GM12878 (cell line): ENCODE measurements at regions not wholly inside any gene's neighbourhood (a gene's known extent, or its start where the extent isn't known, plus 50 kb on each side); places are given as distances from the start of the nearest gene placed in this dataset.

ENCODE experiments used
- ATAC-seq: fragments of 200-7000 bp; cut with Tn5 transposase; 3 replicates; pipeline ENCODE4 v1.9.1; 2020; ENCODE audit warnings: mild to moderate bottlenecking, moderate library complexity
- BruUV-seq: library from RNA; stranded (reverse); fragments of 400-500 nt; replicated peaks from 2 replicates; lab custom pipeline; 2021; lab: Mats Ljungman, UMichigan
- CTCF ChIA-PET: fragments of 300-600 bp; sonication (Branson Sonifier 250); formaldehyde crosslinking; extraction: SDS; loops from one replicate; lab custom pipeline; 2021; ENCODE audit warnings: inconsistent platforms; lab: Yijun Ruan, JAX
- POLR2A ChIA-PET: fragments of 350-600 bp; formaldehyde crosslinking; extraction: SDS; loops from one replicate; lab custom pipeline; 2021; ENCODE audit warnings: inconsistent platforms; lab: Charles Lee
- RAD21 ChIA-PET: fragments of 300-600 bp; sonication (Branson Sonifier 250); formaldehyde crosslinking; loops from one replicate; lab custom pipeline; 2023; ENCODE audit warnings: antibody characterized with exemption; ENCODE audit not compliant: unreplicated experiment; lab: Charles Lee
- SMC1A ChIA-PET: fragments of 300-600 bp; sonication (Branson Sonifier 250); formaldehyde crosslinking; loops from one replicate; lab custom pipeline; 2023; ENCODE audit not compliant: unreplicated experiment, uncharacterized antibody; lab: Charles Lee
- DNase-seq: peaks from one replicate; pipeline ENCODE4 v3.0.0-alpha.2; 2011; ENCODE audit warnings: low read depth, low spot score
- FAIRE-seq: peaks from 3 replicates; lab custom pipeline; 2011; peaks lifted over from hg19 to GRCh38; lab: Jason Lieb, UNC
- H2AFZ ChIP-seq: 2 replicates; pipeline ENCODE4 v1.6.0; 2011; ENCODE audit warnings: low read depth, low read length, control low read depth; ENCODE audit not compliant: control insufficient read depth
- H3K27ac ChIP-seq: 2 replicates; pipeline ENCODE4 v1.5.1; 2011; ENCODE audit warnings: control low read depth; ENCODE audit not compliant: control insufficient read depth, insufficient read depth
- H3K27me3 ChIP-seq, 2 experiments: replicated peaks in 1 of 2; 2 replicates each; pipeline versions ENCODE4 v1.6.0 to v1.6.1; 2011; ENCODE audit warnings: low read length in 1 of 2; ENCODE audit not compliant: control insufficient read depth in 2 of 2, insufficient read depth in 2 of 2
- H3K36me3 ChIP-seq, 2 experiments: 2 replicates each; pipeline ENCODE4 v1.5.1; 2011; ENCODE audit warnings: low read length in 1 of 2; ENCODE audit not compliant: control insufficient read depth in 2 of 2, insufficient read depth in 2 of 2
- H3K4me1 ChIP-seq: 2 replicates; pipeline ENCODE4 v1.6.1; 2011; ENCODE audit warnings: mild to moderate bottlenecking, low read length, moderate library complexity, mixed read lengths; ENCODE audit not compliant: control insufficient read depth, insufficient read depth
- H3K4me2 ChIP-seq: 2 replicates; pipeline ENCODE4 v1.6.0; 2011; ENCODE audit warnings: control low read depth; ENCODE audit not compliant: control insufficient read depth, insufficient read depth
- H3K4me3 ChIP-seq: fragments of 200-600 bp; sonication (generic); 2 replicates; pipeline ENCODE4 v1.5.1; 2016
- H3K79me2 ChIP-seq: 2 replicates; pipeline ENCODE4 v1.6.0; 2011; ENCODE audit warnings: low read length; ENCODE audit not compliant: control insufficient read depth, insufficient read depth
- H3K9ac ChIP-seq: 2 replicates; pipeline ENCODE4 v1.8.0; 2011; ENCODE audit warnings: low read length, control low read depth, mixed read lengths; ENCODE audit not compliant: control insufficient read depth, insufficient read depth
- H3K9me3 ChIP-seq: replicated peaks from 3 replicates; pipeline ENCODE4 v1.5.1; 2011; ENCODE audit warnings: mild to moderate bottlenecking, low read length; ENCODE audit not compliant: control insufficient read depth, insufficient read depth
- H4K20me1 ChIP-seq: 2 replicates; pipeline ENCODE4 v1.6.0; 2011; ENCODE audit not compliant: control insufficient read depth, insufficient read depth
- CHD1 ChIP-seq: IDR thresholded peaks from 2 replicates; pipeline ENCODE4 v1.6.1; 2012; ENCODE audit warnings: low read depth, low read length, improper control_type of control experiment
- CREB1 ChIP-seq: IDR thresholded peaks from 2 replicates; pipeline ENCODE4 v1.6.1; 2012; ENCODE audit warnings: low read depth, mild to moderate bottlenecking, inconsistent platforms
- EGR1 ChIP-seq, 2 experiments: IDR thresholded peaks; 1 replicate in 1 of 2; 2 replicates in 1 of 2; pipeline ENCODE4 v1.6.1; 2011 to 2012; ENCODE audit warnings: low read depth in 2 of 2, low read length in 2 of 2, borderline replicate concordance in 1 of 2, mild to moderate bottlenecking in 1 of 2, moderate library complexity in 1 of 2
- EZH2 ChIP-seq: IDR thresholded peaks from 2 replicates; pipeline ENCODE4 v1.6.1; 2012; ENCODE audit warnings: low read depth, mild to moderate bottlenecking, control low read depth, inconsistent platforms, low read length, borderline replicate concordance; ENCODE audit not compliant: control insufficient read depth
- NFXL1 ChIP-seq: fragments of 450-650 bp; IDR thresholded peaks from 2 replicates; pipeline ENCODE4 v1.6.1; 2017; ENCODE audit warnings: antibody characterized with exemption, mild to moderate bottlenecking, borderline replicate concordance
- PAX5 ChIP-seq: IDR thresholded peaks from 2 replicates; pipeline ENCODE4 v1.6.1; 2011; ENCODE audit warnings: low read depth, low read length, borderline replicate concordance
- POU2F2 ChIP-seq: IDR thresholded peaks from 3 replicates; pipeline ENCODE4 v1.6.1; 2011; ENCODE audit warnings: low read depth, mild to moderate bottlenecking, low read length, borderline replicate concordance
- RAD51 ChIP-seq: fragments of 450-650 bp; IDR thresholded peaks from 2 replicates; pipeline ENCODE4 v1.6.1; 2016; ENCODE audit warnings: moderate library complexity, mild to moderate bottlenecking, inconsistent platforms
- SMC3 ChIP-seq: IDR thresholded peaks from 2 replicates; pipeline ENCODE4 v1.6.1; 2011; ENCODE audit warnings: low read length, improper control_type of control experiment, borderline replicate concordance
- STAT3 ChIP-seq: IDR thresholded peaks from 2 replicates; pipeline ENCODE4 v1.6.1; 2011; ENCODE audit warnings: low read depth, low read length, improper control_type of control experiment
- SUZ12 ChIP-seq: fragments of 200-600 bp; sonication (generic); IDR thresholded peaks from one replicate; pipeline ENCODE4 v1.6.1; 2018; ENCODE audit warnings: antibody characterized with exemption, mild to moderate bottlenecking; ENCODE audit not compliant: unreplicated experiment
- TAF1 ChIP-seq: IDR thresholded peaks from 2 replicates; pipeline ENCODE4 v1.6.1; 2011; ENCODE audit warnings: mild to moderate bottlenecking, low read depth, low read length, borderline replicate concordance
- YBX1 ChIP-seq: fragments of 450-650 bp; IDR thresholded peaks from 2 replicates; pipeline ENCODE4 v1.6.1; 2016; ENCODE audit warnings: antibody characterized with exemption
- ZNF217 ChIP-seq: fragments of 450-650 bp; IDR thresholded peaks from 2 replicates; pipeline ENCODE4 v1.6.1; 2017; ENCODE audit warnings: antibody characterized with exemption, mild to moderate bottlenecking
- WGBS: methylation state at CpG from one replicate; pipeline ENCODE4 v1.1.6; 2016; ENCODE audit warnings: low lambda C conversion rate; ENCODE audit not compliant: insufficient replicate concordance, insufficient coverage; ENCODE audit errors: missing lambda C conversion rate; 5-methylcytosine and 5-hydroxymethylcytosine counted together
- in situ Hi-C: fragments of 300-500 bp; cut with MboI; formaldehyde crosslinking; loops from 9 replicates; pipeline ENCODE4 v1.14.3; 2018; ENCODE audit warnings: mixed read lengths
- intact Hi-C: fragments of 100-400 bp; cut with micrococcal nuclease; formaldehyde crosslinking; loops from one replicate; pipeline ENCODE4 v1.14.2; 2022; ENCODE audit not compliant: unreplicated experiment
- TF ChIP-seq, protein P1 (sequence below): IDR thresholded peaks from 2 replicates; pipeline ENCODE4 v1.6.1; 2011; ENCODE audit warnings: borderline replicate concordance, low read depth, mild to moderate bottlenecking, moderate library complexity, low read length; ENCODE audit not compliant: insufficient read depth, poor library complexity, severe bottlenecking
- TF ChIP-seq, protein P2 (sequence below): IDR thresholded peaks from 2 replicates; pipeline ENCODE4 v1.6.1; 2011; ENCODE audit warnings: low read depth, mild to moderate bottlenecking, low read length, moderate library complexity, borderline replicate concordance; ENCODE audit errors: extremely low read depth

DNA sequence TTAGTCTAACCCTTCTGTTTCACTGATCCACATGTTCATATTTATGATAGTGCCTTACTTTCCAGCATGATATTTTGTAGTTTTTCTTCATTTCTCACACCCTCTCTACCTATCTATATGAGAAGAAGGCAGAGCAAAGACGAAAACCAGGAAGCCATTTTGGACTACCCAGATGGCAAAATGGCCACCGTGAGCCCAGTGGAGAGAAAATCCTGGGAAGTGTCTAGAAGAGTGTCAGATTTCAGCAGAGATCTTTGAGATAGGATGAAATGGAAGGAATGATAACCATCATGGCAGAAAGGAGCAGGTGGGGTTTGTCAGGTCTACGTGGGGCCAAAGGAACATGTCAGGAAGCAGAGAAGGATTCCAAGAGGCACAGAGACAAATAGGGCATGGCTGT, 84.0 kb upstream of the MYCN start:
- no peaks in the 10 kb centered on the region for H3K79me2 ChIP-seq
- no peaks in the 10 kb centered on the region for H3K27me3 ChIP-seq
- no peaks in the 10 kb centered on the region for H3K36me3 ChIP-seq
- ChIA-PET POLR2A (no interaction called here), CTCF (interaction anchor here (0.7 kb wide), 1 partner anchor 32 kb away, joined by 3 read pairs; no protein-coding TSS in a partner anchor), SMC1A (no interaction called here)
- BruUV-seq = no TSS peak
- WGBS = 37% methylated on average over 3 of the region's 3 CpGs
- no peak overlapping the region for H3K4me3 ChIP-seq
- ATAC-seq = no peak
- intact Hi-C loops = no loop called here
- TF ChIP-seq POU2F2 (no peak), EGR1 (IDR thresholded peaks at IDR 0.05; ENCODE audit: borderline replicate concordance in 1 of 2, low read depth in 2 of 2, low read length in 2 of 2) (no peak), SUZ12 (no peak)
- TF ChIP-seq, protein P1, sequence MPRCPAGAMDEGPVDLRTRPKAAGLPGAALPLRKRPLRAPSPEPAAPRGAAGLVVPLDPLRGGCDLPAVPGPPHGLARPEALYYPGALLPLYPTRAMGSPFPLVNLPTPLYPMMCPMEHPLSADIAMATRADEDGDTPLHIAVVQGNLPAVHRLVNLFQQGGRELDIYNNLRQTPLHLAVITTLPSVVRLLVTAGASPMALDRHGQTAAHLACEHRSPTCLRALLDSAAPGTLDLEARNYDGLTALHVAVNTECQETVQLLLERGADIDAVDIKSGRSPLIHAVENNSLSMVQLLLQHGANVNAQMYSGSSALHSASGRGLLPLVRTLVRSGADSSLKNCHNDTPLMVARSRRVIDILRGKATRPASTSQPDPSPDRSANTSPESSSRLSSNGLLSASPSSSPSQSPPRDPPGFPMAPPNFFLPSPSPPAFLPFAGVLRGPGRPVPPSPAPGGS = no peak
- TF ChIP-seq, protein P2, sequence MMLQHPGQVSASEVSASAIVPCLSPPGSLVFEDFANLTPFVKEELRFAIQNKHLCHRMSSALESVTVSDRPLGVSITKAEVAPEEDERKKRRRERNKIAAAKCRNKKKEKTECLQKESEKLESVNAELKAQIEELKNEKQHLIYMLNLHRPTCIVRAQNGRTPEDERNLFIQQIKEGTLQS = no peak
- TF ChIP-seq, all 136 proteins: peak for 0
- Histone ChIP-seq H3K4me2 (no peak overlapping the region), H4K20me1 (no peaks in the 10 kb centered on the region), H3K27ac (no peak overlapping the region), H3K9ac (no peak overlapping the region), H2AFZ (no peak overlapping the region), H3K4me1 (no peaks in the 10 kb centered on the region), H3K9me3 (no peaks in the 10 kb centered on the region)
- FAIRE-seq = no peak
- in situ Hi-C loops = no loop called here
- DNase-seq = no peak
- RAD21 ChIA-PET = no interaction called here

DNA sequence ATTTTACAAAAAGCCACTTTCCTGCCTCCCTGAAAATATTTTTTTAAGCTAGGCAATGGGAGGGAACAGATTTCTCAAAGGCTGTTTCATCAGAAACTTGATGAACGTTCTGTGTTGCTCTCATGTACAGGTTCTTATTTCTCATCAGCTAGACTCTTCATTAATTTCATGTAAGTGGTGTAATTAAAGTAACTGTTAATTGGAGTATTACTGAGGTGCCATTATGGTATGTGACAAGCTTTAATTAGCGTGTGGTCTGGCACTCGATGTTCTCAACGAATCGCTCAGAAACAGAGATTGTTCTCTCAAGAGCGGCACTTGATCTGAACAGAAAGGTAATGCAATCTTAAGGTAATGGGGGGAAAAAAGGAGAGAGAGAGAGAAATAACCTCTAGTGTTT, 81.9 kb upstream of the MYCN start:
- POLR2A ChIA-PET = no interaction called here
- no peaks in the 10 kb centered on the region for H3K9me3 ChIP-seq
- H3K4me3 ChIP-seq = no peak overlapping the region
- WGBS = 63% methylated on average over 6 of the region's 6 CpGs
- no peaks in the 10 kb centered on the region for H3K4me1 ChIP-seq
- H3K36me3 ChIP-seq = no peaks in the 10 kb centered on the region
- H3K27me3 ChIP-seq = no peaks in the 10 kb centered on the region
- no peak overlapping the region for H2AFZ ChIP-seq
- no TSS peak for BruUV-seq
- DNase-seq (no peak), FAIRE-seq (no peak), ATAC-seq (no peak)
- H3K79me2 ChIP-seq = no peaks in the 10 kb centered on the region
- RAD21 ChIA-PET = no interaction called here
- CTCF ChIA-PET = interaction anchor here (0.7 kb wide), 1 partner anchor 64 kb away, joined by 3 read pairs; no protein-coding TSS in a partner anchor
- intact Hi-C loops (no loop called here), in situ Hi-C loops (no loop called here)
- TF ChIP-seq STAT3 = no peak
- TF ChIP-seq TAF1 = no peak
- TF ChIP-seq SMC3 = no peak
- TF ChIP-seq ZNF217 = no peak
- TF ChIP-seq CHD1 = no peak
- TF ChIP-seq PAX5 = no peak
- TF ChIP-seq YBX1 = no peak
- TF ChIP-seq CREB1 = no peak
- TF ChIP-seq, protein P1 = no peak
- no peak for TF ChIP-seq NFXL1
- no peak for TF ChIP-seq RAD51
- TF ChIP-seq EZH2 = no peak
- H3K27ac ChIP-seq = no peak overlapping the region
- no peak overlapping the region for H3K9ac ChIP-seq
- H3K4me2 ChIP-seq = no peak overlapping the region
- no peaks in the 10 kb centered on the region for H4K20me1 ChIP-seq
- SMC1A ChIA-PET = interaction anchor here (0.7 kb wide), 1 partner anchor 24 kb away, joined by 3 read pairs; no protein-coding TSS in a partner anchor
